ENCODE measurements at regions not wholly inside any gene's neighbourhood (a gene's known extent, or its start where the extent isn't known, plus 50 kb on each side); places are given as distances from the start of the nearest gene placed in this dataset.

DNA sequence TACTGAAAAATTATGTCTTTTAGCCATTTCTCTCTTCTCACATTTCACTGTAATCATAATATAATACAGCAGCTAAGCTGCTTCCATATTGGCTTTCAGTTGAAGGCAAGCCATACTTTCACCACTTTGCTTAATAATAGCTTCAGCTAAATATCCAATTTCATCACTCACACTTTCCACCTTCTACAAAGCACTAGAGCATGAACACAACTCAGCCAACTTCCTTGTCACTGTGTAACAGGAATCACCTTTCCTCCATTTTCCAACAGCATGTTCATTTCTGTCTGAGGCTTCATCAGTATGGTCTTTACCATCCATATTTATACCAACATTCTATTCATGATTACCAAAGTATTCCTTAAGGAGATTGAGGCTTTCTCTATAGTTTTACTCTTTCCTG, 219.8 kb upstream of the CTSO start:
- Histone ChIP-seq H2AK9ac (replicated peaks; ENCODE audit: low read depth, low read length, poor library complexity) (no peak overlapping the region), H3K9me3 (ENCODE audit: control insufficient read depth, insufficient read depth, low read length) (no peaks in the 10 kb centered on the region), H2BK120ac (ENCODE audit: low read depth, low read length) (no peak overlapping the region), H4K20me1 (ENCODE audit: insufficient read depth, low read length) (no peaks in the 10 kb centered on the region), H3K27ac (ENCODE audit: insufficient read depth, low read length) (no peak overlapping the region), H3K4me2 (ENCODE audit: low read depth, low read length) (no peak overlapping the region), H2BK15ac (ENCODE audit: low read depth, low read length) (no peak overlapping the region), H3K18ac (ENCODE audit: low read depth, low read length) (no peak overlapping the region), H3K56ac (ENCODE audit: extremely low read depth, insufficient read depth, low read length) (no peak overlapping the region), H3K79me1 (ENCODE audit: low read depth in 1 of 2, low read length in 2 of 2) (no peaks in the 10 kb centered on the region), H3K23ac (ENCODE audit: low read depth, low read length) (no peak overlapping the region), H3K9ac (ENCODE audit: low read depth, low read length) (no peak overlapping the region), H2AK5ac (ENCODE audit: low read depth, low read length) (no peak overlapping the region), H4K91ac (ENCODE audit: insufficient read depth, low read depth, low read length) (no peak overlapping the region), H3K27me3 (ENCODE audit: control insufficient read depth, insufficient read depth, low read length) (no peaks in the 10 kb centered on the region), H2BK5ac (ENCODE audit: low read depth, low read length, poor library complexity, severe bottlenecking) (no peak overlapping the region), H2AFZ (replicated peaks; ENCODE audit: low read length, poor library complexity) (no peak overlapping the region), H3K4me1 (ENCODE audit: control insufficient read depth, insufficient read depth, low read length) (peaks cover 5% of the 10 kb centered on the region), H3K9me1 (ENCODE audit: insufficient read depth, low read length) (no peaks in the 10 kb centered on the region), H4K8ac (ENCODE audit: low read depth in 2 of 2, low read length in 2 of 2) (no peak overlapping the region), H3K4me3 (ENCODE audit: insufficient read depth, low read depth, low read length) (no peak overlapping the region), H3K14ac (replicated peaks; ENCODE audit: low read depth, low read length) (no peak overlapping the region), H4K5ac (ENCODE audit: low read depth, low read length) (no peak overlapping the region), H2BK20ac (ENCODE audit: low read depth, low read length) (no peak overlapping the region), H3K4ac (ENCODE audit: low read depth, low read length) (no peak overlapping the region), H3K36me3 (ENCODE audit: control insufficient read depth, insufficient read depth, low read length) (no peaks in the 10 kb centered on the region)
- DNase-seq, result no peak
- dilution Hi-C loops (cut with HindIII; ENCODE audit: low sequenced_read_pairs, unreplicated experiment) (no loop called here), in situ Hi-C loops (cut with MboI; ENCODE audit: low sequenced_read_pairs) (loop anchor here (10.0 to 25.0 kb wide), 2 partner anchors 791 to 864 kb away; no protein-coding TSS in a partner anchor), intact Hi-C loops (cut with micrococcal nuclease) (no loop called here)
- TF ChIP-seq MXI1 (IDR thresholded peaks at IDR 0.05; ENCODE audit: borderline replicate concordance, low read depth, low read length), result no peak
- TF ChIP-seq RFX5 (IDR thresholded peaks at IDR 0.05; ENCODE audit: low read depth, low read length), result no peak
- TF ChIP-seq FOS (IDR thresholded peaks at IDR 0.05; ENCODE audit: low read depth, low read length), result no peak
- TF ChIP-seq MAFK (IDR thresholded peaks at IDR 0.05; ENCODE audit: low read depth, low read length), result no peak
- no peak for TF ChIP-seq POLR2A (IDR thresholded peaks at IDR 0.05; ENCODE audit: low read depth, low read length)
- no peak for TF ChIP-seq MAZ (IDR thresholded peaks at IDR 0.05; ENCODE audit: borderline replicate concordance, low read depth, low read length)
- BruUV-seq (replicated peaks), result no TSS peak
- ATAC-seq (ENCODE audit: low read depth), result no peak
- ChIA-PET CTCF (no interaction called here), POLR2A (ENCODE audit: unreplicated experiment) (no interaction called here)
